ENCODE measurements at regions not wholly inside any gene's neighbourhood (a gene's known extent, or its start where the extent isn't known, plus 50 kb on each side); places are given as distances from the start of the nearest gene placed in this dataset.

DNA sequence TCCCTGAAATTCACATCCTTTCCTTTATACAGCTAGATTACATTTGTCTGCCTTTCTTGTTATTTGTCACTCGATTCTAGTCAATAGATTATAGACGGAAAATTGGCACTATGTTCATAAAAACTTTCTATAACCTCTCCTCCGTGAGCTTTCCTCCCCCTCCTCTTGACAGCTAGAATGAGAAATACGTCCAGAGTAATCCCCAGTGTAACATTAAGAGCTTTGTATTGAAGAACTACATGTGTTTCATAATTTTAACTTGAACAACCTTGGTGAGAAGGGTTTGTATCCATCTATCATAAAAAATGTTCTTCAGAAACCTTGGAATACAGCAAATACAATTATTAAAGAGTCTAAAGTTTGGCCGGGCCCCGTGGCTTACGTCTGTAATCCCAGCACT, 1707.4 kb downstream of the PCDH7 start:
- TF ChIP-seq EZH2 (IDR thresholded peaks at IDR 0.05; ENCODE audit: insufficient read depth, poor library complexity, severe bottlenecking) (no peak), EZH2phosphoT487 (IDR thresholded peaks at IDR 0.05; ENCODE audit: insufficient read depth, low read depth) (no peak)
